ENCODE measurements at regions not wholly inside any gene's neighbourhood (a gene's known extent, or its start where the extent isn't known, plus 50 kb on each side); places are given as distances from the start of the nearest gene placed in this dataset.

- TF ChIP-seq CTCF (IDR thresholded peaks at IDR 0.05; ENCODE audit: low read length, missing control alignments): no peak
- DNase-seq (ENCODE audit: low read depth): no peak
- H3K4me3 ChIP-seq (replicated peaks; ENCODE audit: low read depth, low read length): no peak overlapping the region
Observed at GRCh38 chr10:88194041-88194887, 330.8 kb downstream of the PTEN start.

- no peak for DNase-seq (ENCODE audit: low read depth)
- TF ChIP-seq CTCF (IDR thresholded peaks at IDR 0.05; ENCODE audit: low read length, missing control alignments): no peak
- no peak overlapping the region for H3K4me3 ChIP-seq (replicated peaks; ENCODE audit: low read depth, low read length)
Observed at GRCh38 chr10:88194961-88195367, 331.5 kb downstream of the PTEN start.

GRCh38 chr10:88195841-88196240 is 332.4 kb downstream of the PTEN start:
- DNase-seq (ENCODE audit: low read depth): no peak
- TF ChIP-seq CTCF (IDR thresholded peaks at IDR 0.05; ENCODE audit: low read length, missing control alignments): no peak
- H3K4me3 ChIP-seq (replicated peaks; ENCODE audit: low read depth, low read length): no peak overlapping the region

- no peak for TF ChIP-seq CTCF (IDR thresholded peaks at IDR 0.05; ENCODE audit: low read length, missing control alignments)
- DNase-seq (ENCODE audit: low read depth): peak; percentile 34
- no peak overlapping the region for H3K4me3 ChIP-seq (replicated peaks; ENCODE audit: low read depth, low read length)
Observed at GRCh38 chr10:88196291-88196690, 332.9 kb downstream of the PTEN start.

- DNase-seq (ENCODE audit: low read depth): no peak
- no peak overlapping the region for H3K4me3 ChIP-seq (replicated peaks; ENCODE audit: low read depth, low read length)
- TF ChIP-seq CTCF (IDR thresholded peaks at IDR 0.05; ENCODE audit: low read length, missing control alignments): no peak
Observed at GRCh38 chr10:88198023-88198422, 334.6 kb downstream of the PTEN start.

- H3K4me3 ChIP-seq (replicated peaks; ENCODE audit: low read depth, low read length): no peak overlapping the region
- peak; percentile 75 for DNase-seq (ENCODE audit: low read depth)
- TF ChIP-seq CTCF (IDR thresholded peaks at IDR 0.05; ENCODE audit: low read length, missing control alignments): no peak
Observed at GRCh38 chr10:88200312-88201032, 337.0 kb downstream of the PTEN start.

Data from fibroblast of pulmonary artery (primary cell).